ENCODE measurements at regions not wholly inside any gene's neighbourhood (a gene's known extent, or its start where the extent isn't known, plus 50 kb on each side); places are given as distances from the start of the nearest gene placed in this dataset.

DNA sequence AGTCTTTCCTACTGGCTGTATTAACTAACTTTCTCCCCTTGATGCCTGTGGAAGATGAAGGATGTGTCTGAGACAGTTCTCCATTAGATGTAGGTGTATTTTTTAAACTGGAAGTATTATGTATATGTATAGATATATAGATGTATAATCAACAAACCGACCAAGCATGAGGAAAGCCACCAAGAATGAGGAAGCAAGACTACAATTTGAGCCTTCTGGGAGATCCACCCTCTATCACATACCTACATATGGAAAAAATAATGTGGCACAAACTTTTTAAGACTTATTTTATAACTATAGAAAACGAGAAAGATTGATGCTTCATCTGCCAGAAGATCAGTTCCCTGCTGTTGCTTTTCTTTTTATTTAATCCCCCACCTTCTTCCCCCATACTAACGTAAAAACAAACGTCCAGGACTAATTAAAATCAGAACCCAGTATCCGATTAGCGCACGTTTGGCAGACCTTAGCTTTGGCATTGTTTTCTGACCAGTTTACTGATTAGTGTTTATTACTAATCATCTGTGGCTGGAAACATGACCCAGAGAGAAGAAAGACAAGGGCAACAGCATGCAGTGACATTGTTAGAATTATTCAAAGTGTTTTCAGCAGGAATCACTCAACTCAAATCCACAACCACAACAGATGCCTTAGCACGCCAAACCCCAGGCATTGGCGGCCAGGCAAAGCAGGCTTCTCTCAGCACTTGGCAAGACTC lies 490.2 kb downstream of the EBF1 start:
- DNase-seq (ENCODE audit: low spot score), result no peak
- ATAC-seq (ENCODE audit: insufficient number of reproducible peaks, low FRiP score, low read depth), result no peak
- H3K9me3 ChIP-seq, result no peaks in the 10 kb centered on the region

DNA sequence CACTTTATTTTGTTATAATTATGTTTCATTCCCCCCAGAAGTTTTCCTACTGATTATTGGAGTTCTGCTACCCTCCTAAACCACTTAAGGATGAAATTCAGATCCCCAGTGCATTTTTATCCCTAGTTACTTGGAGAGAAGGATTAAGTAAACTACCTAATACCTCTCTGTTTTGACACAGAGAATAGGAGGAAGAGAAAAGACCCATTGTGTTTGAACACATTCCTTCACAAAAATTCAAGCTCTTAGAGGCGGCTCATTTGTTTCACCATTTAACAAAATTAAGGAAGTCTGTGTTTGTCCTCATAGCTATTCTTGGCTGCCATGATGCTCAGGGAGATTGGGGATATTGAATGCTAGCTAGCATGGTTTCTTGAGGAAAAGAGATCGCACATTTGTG lies 492.6 kb downstream of the EBF1 start:
- TF ChIP-seq, protein P1, sequence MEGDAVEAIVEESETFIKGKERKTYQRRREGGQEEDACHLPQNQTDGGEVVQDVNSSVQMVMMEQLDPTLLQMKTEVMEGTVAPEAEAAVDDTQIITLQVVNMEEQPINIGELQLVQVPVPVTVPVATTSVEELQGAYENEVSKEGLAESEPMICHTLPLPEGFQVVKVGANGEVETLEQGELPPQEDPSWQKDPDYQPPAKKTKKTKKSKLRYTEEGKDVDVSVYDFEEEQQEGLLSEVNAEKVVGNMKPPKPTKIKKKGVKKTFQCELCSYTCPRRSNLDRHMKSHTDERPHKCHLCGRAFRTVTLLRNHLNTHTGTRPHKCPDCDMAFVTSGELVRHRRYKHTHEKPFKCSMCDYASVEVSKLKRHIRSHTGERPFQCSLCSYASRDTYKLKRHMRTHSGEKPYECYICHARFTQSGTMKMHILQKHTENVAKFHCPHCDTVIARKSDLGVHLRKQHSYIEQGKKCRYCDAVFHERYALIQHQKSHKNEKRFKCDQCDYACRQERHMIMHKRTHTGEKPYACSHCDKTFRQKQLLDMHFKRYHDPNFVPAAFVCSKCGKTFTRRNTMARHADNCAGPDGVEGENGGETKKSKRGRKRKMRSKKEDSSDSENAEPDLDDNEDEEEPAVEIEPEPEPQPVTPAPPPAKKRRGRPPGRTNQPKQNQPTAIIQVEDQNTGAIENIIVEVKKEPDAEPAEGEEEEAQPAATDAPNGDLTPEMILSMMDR (IDR thresholded peaks at IDR 0.05), result no peak
- Histone ChIP-seq H3K27ac (no peak overlapping the region), H3K27me3 (replicated peaks; ENCODE audit: insufficient read depth) (no peaks in the 10 kb centered on the region), H3K4me1 (ENCODE audit: control insufficient read depth in 1 of 2, low read depth in 2 of 2) (no peaks in the 10 kb centered on the region), H3K9me3 (no peaks in the 10 kb centered on the region), H3K36me3 (no peaks in the 10 kb centered on the region), H3K4me3 (no peak overlapping the region)
- DNase-seq (ENCODE audit: low spot score) (no peak), ATAC-seq (ENCODE audit: insufficient number of reproducible peaks, low FRiP score, low read depth) (no peak)

More for the DNA sequence above, 490.2 kb downstream of the EBF1 start:
- no peaks in the 10 kb centered on the region for H3K4me1 ChIP-seq (ENCODE audit: control insufficient read depth in 1 of 2, low read depth in 2 of 2)
- H3K36me3 ChIP-seq, result no peaks in the 10 kb centered on the region
- H3K4me3 ChIP-seq, result no peak overlapping the region
- H3K27me3 ChIP-seq (replicated peaks; ENCODE audit: insufficient read depth), result no peaks in the 10 kb centered on the region
- no peak overlapping the region for H3K27ac ChIP-seq
- TF ChIP-seq, protein P1 (IDR thresholded peaks at IDR 0.05), result no peak

DNA sequence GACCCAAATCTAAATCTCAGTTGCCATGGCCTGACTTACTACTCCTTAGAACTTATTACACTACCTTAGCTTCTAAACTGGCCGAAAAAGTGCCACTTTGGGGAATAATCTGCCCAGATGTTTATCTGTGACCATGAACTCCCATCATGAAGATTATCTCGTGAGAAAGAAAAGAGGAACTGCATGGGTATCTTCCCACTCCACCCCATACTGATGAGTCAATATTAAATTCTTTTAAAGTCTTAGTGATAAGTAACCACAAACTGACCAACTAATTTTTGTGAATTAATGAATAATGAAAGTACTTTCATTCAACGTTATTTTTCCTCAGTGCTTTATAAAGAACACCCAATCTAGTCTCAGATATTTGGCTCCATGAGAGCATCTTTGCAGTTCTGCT lies 493.5 kb downstream of the EBF1 start:
- TF ChIP-seq, protein P1 (IDR thresholded peaks at IDR 0.05), result no peak
- Histone ChIP-seq H3K27ac (no peak overlapping the region), H3K4me3 (no peak overlapping the region), H3K9me3 (no peaks in the 10 kb centered on the region), H3K36me3 (no peaks in the 10 kb centered on the region), H3K27me3 (replicated peaks; ENCODE audit: insufficient read depth) (no peaks in the 10 kb centered on the region), H3K4me1 (ENCODE audit: control insufficient read depth in 1 of 2, low read depth in 2 of 2) (no peaks in the 10 kb centered on the region)
- DNase-seq (ENCODE audit: low spot score), result no peak
- no peak for ATAC-seq (ENCODE audit: insufficient number of reproducible peaks, low FRiP score, low read depth)

DNA sequence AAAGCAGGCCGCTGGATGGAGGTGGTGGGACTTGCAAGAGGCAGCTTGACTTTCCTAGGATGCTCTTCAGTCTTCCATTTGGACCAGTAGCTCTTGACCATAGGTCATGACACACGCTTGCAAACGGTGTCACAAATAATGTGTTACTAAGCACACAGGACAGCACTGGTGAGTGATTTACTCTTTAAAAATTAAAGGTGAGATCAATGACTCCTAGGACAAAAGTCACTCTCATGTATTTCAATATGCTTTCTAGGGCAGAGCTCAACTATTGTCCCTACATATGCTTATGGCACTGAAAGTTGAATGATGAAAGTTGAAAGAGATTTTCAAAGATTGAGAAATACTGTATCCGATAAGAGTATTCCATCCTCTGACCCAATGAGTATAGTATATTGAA lies 496.7 kb downstream of the EBF1 start:
- TF ChIP-seq, protein P1 (IDR thresholded peaks at IDR 0.05), result no peak
- DNase-seq (ENCODE audit: low spot score) (no peak), ATAC-seq (ENCODE audit: insufficient number of reproducible peaks, low FRiP score, low read depth) (no peak)
- Histone ChIP-seq H3K36me3 (no peaks in the 10 kb centered on the region), H3K4me3 (no peak overlapping the region), H3K27ac (no peak overlapping the region), H3K9me3 (no peaks in the 10 kb centered on the region), H3K27me3 (replicated peaks; ENCODE audit: insufficient read depth) (no peaks in the 10 kb centered on the region), H3K4me1 (ENCODE audit: control insufficient read depth in 1 of 2, low read depth in 2 of 2) (no peaks in the 10 kb centered on the region)

DNA sequence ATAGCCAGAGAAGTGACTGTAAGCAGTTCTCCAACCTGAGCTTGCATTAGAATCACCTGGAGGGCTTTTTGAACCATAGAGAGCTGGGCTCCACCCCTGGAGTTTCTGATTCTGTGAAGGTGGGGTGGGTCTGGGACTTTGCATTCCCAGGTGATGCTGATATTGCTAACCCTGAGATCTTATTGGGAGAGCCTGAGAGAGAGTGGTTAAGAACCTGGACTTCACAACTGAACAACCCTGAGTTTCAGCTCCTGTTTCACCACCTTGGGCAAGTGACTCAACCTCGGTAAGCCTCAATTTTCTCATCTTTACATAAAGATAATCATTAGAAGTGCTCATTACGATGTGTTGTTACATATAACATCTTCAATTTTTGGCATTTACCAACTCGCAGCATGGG lies 498.6 kb downstream of the EBF1 start:
- no peaks in the 10 kb centered on the region for H3K27me3 ChIP-seq (replicated peaks; ENCODE audit: insufficient read depth)
- no peaks in the 10 kb centered on the region for H3K9me3 ChIP-seq
- DNase-seq (ENCODE audit: low spot score), result no peak
- TF ChIP-seq, protein P1 (IDR thresholded peaks at IDR 0.05), result no peak
- H3K27ac ChIP-seq, result no peak overlapping the region
- H3K36me3 ChIP-seq, result no peaks in the 10 kb centered on the region
- no peak overlapping the region for H3K4me3 ChIP-seq
- no peak for ATAC-seq (ENCODE audit: insufficient number of reproducible peaks, low FRiP score, low read depth)
- no peaks in the 10 kb centered on the region for H3K4me1 ChIP-seq (ENCODE audit: control insufficient read depth in 1 of 2, low read depth in 2 of 2)
